GM21367 (cell line): ENCODE measurements at regions not wholly inside any gene's neighbourhood (a gene's known extent, or its start where the extent isn't known, plus 50 kb on each side); places are given as distances from the start of the nearest gene placed in this dataset.
"Not testable (repeated sequence)": the region's sequence is repeated elsewhere in the genome, so short reads cannot be mapped to it uniquely, and the experiment has no call there.

Experiments
- ATAC-seq: cut with Tn5 transposase; IDR thresholded peaks from one replicate; pipeline ENCODE4 v1.9.1; 2021; ENCODE audit not compliant: unreplicated experiment

DNA sequence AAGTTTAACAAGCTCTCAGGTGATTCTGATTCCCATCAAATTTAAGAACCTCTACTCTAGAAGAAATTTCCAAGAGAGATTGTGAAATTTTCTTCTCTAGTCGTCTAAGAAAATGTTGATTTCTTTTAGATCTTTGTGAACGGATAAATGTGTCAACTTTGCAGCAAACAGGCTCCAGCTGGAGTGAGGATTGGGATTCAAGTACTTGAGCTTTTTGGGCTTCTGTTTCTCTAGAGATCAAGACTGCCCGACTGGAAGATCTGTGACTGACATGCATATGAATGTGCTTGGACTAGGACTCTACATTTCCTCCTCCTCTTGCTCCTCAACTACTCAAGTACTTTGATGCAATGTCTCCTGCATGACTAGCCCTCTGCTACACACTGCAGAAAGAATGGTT lies 388.3 kb downstream of the TMEM38B start:
- ATAC-seq: no peak

DNA sequence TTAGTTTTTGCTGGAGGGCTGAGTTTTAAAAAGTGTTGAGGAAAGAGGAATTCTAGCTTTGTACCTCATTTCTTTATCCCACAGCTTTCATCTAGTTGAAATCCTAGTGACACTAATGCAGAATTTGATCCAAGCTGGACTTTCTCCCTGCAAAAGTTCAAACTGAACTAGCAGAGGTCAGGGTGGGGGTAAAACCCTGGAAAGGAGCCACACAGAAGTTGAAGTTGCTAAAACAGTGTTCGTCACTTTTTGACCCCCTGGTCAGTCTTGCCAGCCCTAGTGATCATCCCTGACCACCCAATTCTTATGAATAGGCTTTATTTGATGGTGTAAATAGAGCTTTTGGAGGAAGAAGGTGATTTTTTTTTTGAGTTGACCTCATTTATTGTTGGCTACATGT lies 390.4 kb downstream of the TMEM38B start:
- ATAC-seq: no peak

DNA sequence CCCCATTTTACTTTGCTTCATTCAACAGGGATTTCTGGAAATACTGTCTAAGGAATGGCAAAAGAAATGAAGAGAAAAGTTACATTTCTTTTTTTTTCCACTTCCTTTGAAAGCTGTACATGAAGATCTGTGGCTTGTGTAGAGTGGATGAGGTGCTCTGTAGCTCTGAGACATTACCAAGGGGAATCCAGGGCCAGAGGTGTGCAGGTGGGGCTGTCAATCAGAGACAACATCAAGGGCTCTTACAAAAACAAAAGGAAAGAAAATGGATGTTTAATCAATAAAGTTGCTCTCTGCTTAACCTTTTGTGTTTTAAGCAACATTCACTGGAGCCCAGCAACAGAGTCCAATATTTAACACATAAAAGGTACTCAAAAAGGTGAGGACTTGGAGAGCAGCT lies 391.1 kb downstream of the TMEM38B start:
- no peak for ATAC-seq

DNA sequence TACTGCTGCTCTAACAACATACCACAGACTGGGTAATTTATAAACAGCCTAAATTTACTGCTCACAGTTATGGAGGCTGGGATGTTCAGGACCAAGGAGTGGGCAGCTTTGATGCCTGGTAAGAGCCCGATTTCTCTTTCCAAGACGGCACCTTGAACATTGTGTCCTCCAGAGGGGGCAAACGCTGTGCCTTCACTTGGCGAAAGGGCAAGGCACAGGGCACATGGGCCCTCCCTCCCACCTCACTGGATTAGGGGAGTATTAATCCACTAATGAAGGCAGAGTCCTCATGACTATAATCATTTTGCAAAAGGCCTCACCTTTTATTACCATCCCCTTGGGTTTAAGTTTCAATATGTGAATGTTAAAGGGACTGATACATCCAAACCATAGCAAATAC lies 397.7 kb downstream of the TMEM38B start:
- no peak for ATAC-seq

DNA sequence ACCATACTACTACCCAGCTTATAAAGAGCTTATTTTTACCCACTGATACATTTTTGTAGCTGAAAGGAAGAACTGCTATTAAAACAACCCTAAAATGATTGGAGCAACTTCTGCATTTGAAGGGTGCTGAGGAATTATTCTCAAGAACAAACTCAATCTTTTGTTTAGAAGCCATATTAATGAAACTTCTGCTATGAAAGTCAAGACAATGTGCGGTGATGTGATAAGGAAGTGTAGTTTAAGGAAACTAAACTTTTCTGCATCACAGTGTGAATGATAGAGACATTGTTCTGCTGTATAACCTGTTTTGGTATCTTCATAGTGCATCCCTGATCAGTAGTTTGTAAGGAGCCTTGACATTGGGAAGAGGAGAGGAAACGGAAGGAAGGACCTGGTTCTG lies 408.5 kb downstream of the TMEM38B start:
- no peak for ATAC-seq

DNA sequence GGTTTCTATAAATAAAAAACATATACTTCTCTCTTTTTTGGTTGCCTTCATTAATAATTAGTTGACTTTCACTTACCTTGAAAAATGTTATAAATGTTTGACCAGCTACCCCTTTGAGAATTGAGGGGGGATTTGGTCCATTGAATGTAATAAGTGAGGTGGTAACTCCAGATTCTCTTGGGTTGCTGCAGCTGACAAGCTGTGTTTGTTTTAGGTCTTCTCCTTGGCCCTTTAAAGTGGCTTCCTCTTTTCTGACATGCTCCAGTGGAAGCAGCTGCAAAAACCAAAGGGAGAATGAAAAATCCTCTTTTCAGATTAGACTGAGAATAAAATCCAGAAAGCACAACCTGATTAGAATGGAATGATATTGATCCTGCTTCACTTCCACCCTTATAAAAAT lies 410.5 kb downstream of the TMEM38B start:
- ATAC-seq: no peak

DNA sequence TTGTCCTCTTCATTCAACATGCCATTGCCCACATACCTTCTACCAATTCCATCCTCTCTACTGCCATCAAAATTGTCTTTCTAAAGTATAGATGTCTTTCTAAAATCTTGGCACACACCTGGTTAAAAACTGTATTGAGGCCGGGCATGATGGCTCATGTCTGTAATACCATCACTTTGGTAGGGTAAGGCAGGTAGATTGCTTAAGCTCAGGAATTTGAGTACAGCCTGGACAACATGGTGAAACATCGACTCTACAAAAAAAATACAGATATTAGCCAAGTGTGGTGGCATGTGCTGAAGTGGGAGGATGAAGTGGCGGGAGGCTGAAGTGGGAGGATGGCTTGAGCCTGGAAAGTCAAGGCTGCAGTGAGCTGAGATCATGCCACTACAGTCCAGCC lies 412.1 kb downstream of the TMEM38B start:
- no peak for ATAC-seq

DNA sequence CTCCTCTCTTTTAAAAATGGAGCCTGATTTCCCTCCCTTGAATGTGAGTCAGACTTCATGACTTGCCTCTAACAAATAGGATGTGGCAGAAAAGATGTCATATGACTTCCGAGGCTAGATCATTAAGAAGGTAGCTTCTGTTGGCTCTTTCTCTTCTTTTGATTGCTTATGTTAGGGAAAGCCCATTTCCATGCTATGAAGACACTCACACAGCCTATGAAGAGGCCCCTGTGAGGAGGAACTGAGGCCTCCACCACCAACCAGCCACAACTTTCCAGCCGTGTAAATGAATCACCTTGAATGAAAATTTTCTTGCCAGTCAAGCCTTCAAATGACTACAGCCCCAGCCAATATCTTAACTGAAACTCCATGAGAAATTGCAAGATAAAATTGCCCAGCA lies 413.4 kb downstream of the TMEM38B start:
- no peak for ATAC-seq

DNA sequence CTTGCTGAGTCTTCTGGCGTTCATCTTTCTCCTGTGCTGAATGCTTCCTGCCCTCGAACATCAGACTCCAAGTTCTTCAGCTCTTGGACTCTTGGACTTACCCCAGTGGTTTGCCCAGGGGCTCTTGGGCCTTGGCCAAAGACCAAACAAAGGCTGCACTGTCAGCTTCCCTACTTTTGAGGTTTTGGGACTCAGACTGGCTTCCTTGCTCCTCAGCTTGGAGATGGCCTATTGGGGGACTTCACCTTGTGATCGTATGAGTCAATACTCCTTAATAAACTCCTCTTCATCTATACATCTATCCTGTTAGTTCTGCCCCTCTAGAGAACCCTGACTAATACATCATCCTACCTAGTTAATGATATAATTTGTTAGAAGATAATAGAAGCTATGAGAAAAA lies 415.4 kb downstream of the TMEM38B start:
- ATAC-seq: not testable (repeated sequence)

DNA sequence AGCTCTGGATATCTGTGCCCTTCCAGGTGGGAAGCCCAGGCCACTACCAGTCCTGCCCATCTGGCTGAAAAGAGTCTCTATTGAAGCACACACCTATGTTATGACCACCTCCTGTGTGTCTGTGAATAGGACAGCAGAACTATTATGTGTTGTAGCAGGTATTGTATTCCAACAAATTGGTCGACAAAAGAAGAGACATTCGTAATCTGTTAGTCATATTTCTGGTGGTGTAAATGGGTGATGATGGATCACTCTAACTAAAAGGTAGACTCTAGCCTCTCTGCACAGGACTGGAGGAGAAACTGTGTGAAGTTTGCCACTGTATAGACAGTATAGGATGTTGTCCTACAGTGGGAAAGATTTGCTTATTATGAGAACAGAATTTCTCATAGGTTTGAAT lies 416.1 kb downstream of the TMEM38B start:
- ATAC-seq: no peak

DNA sequence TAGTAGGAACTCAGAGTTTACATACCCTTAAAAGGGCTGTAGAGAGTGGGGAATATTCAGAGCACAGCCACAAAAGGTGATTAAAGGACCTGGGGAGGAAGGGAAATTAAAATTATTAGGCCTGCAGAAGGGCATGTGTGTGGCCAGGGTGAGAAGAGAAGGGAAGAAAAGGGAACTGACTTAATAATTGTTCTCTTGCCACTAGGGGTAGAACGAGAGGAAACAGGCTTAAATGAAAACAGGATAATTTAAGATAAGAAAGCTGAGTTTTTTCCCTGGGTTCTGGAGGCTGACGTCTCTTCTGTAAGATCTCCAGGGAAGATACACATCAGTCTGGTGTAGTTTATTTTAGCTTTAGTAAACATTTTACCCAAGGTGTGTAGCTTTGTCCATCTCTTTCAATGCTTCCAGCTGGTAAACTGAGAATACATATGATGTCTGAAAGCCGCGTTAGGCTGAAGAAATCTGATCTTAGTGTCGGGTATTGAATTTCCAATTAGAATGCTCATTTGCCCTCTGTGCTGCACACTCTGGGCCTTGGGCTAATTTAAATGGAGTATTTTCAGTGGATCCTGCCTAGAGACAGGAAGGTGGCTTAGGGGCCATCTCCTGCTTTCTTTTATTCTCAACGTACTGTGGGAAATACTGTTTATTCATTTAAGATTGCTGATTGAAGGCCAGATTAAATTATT lies 416.8 kb downstream of the TMEM38B start:
- ATAC-seq: no peak

DNA sequence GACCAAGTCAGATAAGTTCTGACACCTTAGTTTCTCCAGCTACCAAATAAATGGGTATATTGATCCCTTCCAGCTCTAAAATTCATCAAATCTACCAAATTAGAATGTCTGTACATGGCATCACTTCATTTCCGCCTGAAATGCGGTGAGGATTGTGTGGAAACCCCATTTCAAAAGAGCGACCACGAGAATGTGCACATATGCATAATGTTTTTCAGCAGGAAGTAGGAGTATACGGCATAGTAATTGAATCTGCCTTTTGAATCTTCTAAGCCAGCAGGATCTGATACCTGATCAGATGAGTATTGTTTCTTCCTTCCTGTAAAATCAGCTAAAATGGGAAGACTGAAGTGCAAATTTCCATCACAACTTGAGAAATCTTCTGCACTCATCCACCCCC lies 418.6 kb downstream of the TMEM38B start:
- ATAC-seq: no peak

DNA sequence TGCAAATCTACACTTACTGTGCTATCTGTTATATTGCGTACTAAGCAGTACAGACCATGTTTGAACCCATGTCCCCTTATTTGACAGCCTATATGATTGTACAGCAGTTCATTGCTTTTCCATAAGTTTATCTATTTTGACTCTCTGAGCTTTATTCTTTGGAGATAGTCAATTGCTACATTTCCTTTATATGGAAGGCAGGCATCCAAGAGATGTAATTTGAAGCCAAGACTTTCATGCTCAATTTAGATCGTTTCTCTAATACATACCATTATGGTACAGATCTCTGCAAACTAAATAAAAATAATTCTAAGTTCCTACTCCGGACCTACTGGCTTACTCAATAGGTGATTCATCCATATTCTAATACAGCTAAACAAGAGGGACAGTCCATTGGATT lies 424.8 kb downstream of the TMEM38B start:
- no peak for ATAC-seq

DNA sequence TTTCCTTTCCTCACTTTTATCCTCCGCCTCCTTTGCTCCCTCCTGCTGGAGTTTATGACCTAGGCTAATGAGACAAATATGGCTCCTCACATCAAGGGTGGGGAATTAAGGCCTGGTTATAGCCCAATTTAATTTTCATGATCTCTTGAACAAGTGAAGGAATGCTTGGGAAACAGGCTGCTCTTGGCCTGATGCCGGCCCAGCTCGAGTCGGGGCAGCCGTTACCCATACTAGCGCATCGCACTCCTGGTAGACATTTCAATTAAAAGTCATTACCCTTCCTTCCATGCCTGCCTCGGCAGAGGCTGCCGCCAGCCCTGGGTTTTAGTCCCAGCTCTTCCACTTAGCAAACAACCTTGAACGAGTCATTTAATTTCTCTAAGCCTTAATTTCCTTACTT lies 425.7 kb downstream of the TMEM38B start:
- no peak for ATAC-seq

DNA sequence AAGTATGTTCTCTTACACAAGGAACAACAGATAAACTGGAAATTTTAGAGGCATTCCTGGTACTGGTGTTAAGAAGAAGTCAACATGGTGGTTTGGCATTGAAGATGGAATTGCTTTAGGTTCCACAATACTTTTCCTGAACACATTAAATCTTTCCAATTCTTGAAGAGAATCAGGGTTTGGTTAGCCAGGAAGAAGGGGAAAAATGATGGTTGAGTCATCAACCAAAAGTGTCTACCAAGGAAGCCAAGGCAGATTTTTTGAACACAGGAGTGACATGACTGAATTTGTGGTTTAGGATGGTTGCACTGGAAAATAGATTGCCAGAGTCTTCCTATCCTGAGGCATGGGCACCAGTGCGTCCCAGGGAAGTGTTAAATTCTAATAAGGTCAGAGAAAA lies 433.4 kb downstream of the TMEM38B start:
- ATAC-seq: no peak

DNA sequence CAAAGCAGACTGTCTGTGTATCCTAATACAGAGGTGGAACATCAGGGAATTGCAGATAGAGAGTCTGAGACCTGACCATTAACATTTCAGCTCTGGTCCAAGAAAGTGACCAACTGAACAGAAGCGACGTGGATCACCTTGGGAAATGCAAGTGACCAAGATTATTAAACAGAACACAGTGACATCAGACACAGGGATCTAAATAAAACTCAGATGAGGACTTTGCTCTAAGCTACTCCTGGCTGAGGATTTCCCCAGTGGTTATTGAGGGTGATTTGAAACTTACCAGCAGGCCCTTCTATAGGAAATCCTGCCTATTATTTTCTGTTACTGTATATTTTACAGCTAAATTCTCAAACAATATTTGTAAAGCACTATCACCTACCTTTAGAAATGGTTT lies 436.0 kb downstream of the TMEM38B start:
- ATAC-seq: no peak

DNA sequence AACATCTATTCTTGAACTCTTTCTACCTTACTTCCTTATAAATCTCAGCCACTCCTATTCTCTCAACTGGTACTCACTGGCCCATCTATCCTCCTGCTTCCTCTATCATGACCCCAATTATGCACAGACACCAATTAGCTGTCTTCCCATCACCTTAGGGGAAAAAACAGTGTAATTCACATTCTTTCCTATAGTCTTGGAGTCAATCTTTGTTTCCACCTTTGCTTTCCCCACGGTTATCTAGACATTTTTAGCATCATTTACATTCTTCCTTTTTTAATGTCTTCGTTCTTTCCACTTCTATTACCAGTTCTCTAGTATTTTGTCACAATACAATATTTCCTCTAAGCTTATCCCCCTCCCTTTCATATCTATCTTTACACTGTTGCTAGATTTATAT lies 449.4 kb downstream of the TMEM38B start:
- ATAC-seq: no peak

DNA sequence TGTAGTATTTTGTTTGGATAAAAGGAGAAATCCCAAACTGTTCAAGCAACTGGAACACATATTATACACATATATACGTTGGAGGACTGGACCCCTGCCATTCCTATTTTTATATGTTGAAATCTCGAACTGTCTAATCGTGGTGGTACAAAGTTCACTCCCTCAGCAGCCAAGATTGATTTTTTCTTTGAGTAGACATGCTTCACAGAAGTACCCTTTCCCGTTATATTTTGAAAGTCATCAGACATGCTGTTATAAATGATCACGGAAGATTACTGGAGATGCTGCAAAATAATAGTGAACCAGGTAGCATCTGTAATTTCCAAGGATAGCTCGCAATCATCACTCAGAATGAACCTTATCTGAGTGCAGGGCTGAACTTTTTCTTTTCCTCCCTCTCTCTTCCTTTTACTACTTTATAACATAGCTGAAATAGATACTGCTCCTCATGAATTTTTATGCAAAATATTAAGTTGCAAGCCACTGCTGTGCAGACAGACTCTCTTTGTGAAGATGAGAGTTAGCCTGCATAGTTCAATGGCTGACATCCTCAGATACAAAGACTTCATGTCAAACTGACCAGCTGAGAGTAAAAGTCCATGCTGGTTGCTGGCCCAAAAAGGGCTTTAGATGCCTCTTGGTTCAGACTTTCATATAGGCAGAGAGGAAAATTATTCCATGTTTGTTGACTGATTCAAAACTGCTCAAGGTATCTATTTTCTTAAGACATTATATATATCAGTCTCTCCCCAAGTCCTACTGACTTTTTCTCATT lies 451.9 kb downstream of the TMEM38B start:
- no peak for ATAC-seq

DNA sequence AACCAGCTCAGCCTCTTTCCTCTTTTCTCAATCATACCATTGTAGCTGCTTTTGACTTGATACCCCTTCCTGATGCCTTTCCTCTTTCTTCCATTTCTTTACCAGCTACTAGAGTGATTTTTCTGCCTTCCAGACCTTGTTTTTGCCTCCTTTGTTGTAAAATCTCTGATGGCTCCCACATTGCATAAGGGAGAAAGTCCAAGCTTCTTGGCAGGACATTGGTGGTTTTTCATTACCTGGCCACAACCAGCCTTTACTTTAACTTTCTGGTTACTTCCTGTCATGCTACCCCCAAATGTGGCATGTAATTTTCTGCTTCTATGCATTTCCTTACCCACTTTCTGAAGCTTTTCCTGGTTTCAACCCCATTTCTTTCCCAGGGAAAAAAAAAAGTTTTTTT lies 452.5 kb downstream of the TMEM38B start:
- no peak for ATAC-seq

DNA sequence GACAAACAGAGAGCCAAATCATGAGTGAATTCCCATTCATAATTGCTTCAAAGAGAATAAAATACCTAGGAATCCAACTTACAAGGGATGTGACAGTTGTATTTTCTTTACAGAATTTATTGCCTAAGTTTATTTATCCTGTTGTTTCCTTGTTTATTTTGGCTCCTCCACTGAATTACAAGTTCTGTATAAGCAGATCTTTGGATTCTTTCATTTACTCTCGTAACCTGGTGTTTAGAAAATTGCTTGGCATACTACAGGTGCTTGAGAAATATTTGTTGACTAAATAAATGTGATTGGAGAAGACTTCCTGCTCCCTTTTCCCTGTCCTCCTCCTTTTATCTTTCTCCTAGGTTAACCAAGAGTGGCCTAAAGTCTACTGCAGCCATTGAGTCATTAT lies 455.6 kb downstream of the TMEM38B start:
- ATAC-seq: no peak

DNA sequence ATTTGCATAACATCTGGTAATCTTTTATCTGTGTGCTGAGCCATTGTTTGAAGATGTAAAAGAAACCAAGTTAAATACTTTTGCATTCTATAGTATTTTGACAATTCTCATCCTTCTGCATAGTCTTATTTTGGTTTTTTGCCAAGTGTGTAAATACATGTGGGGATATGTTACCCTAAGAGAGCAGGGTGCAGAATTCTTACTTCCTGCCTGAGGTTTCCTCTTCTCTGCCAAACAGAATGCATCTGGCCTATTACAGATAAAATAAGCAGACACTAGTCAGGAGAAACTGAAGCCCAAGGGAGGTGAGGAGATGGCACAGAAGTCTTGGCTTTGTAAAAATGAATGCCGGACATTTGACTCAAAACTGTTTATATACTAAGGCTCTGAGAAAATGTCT lies 462.1 kb downstream of the TMEM38B start:
- ATAC-seq: no peak

DNA sequence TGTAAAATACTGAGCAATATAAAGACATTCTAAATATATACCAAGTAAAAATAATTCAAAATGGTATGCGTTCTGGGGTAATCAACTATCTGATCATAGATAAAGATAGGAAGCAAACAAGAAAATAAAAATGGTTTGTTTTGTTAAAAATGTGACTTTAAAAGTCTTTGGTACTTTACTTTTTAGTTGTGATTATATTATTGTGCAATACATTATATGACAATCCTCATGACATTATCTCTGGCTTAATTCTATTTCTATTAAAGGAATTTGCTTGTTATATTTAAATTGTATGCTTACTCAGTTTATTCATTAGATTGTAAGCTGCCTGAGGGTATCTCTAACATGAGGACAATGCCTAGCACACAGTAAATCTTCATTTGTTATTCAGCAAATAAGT lies 477.9 kb downstream of the TMEM38B start:
- no peak for ATAC-seq

DNA sequence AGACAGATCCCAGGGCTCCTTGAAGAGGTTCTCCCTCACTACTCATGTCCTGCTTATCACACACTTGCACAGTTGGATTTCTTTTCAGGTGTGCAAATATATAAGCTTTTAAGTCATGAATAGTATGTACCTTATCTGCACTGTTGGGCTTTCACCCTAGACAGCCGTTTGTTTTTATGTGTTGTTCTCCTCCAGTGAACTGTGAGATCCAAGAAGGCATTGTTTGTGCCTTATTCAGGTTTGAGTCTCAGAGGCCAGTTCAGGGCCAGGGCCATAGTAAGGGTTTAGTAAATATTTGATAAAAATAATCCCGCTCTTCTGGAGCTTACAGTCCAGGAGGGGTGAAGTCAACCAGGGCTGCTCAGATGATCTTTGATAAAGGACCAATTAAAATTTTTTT lies 480.0 kb downstream of the TMEM38B start:
- no peak for ATAC-seq
